SKM-1 treated with dmso at 0.1 percent for 144 hours (cell line): ENCODE measurements at regions not wholly inside any gene's neighbourhood (a gene's known extent, or its start where the extent isn't known, plus 50 kb on each side); places are given as distances from the start of the nearest gene placed in this dataset.
"Not testable (repeated sequence)": the region's sequence is repeated elsewhere in the genome, so short reads cannot be mapped to it uniquely, and the experiment has no call there.

Experiments used
- DNase-seq: peaks from one replicate; lab custom pipeline; 2025; ENCODE audit not compliant: unreplicated experiment; lab: John Stamatoyannopoulos, UW

GRCh38 chr2:146777181-146777580 is 1067.6 kb upstream of the ACVR2A start:
- DNase-seq: no peak

- DNase-seq: no peak
Observed at GRCh38 chr2:146776596-146776995, 1068.2 kb upstream of the ACVR2A start.

GRCh38 chr2:146771531-146771930 is 1073.3 kb upstream of the ACVR2A start:
- DNase-seq: no peak

GRCh38 chr2:146764301-146764700 is 1080.5 kb upstream of the ACVR2A start:
- no peak for DNase-seq

- no peak for DNase-seq
Observed at GRCh38 chr2:146762786-146763185, 1082.0 kb upstream of the ACVR2A start.

GRCh38 chr2:146754606-146755005 is 1090.2 kb upstream of the ACVR2A start:
- no peak for DNase-seq

GRCh38 chr2:146748046-146748445 is 1096.8 kb upstream of the ACVR2A start:
- DNase-seq: no peak

GRCh38 chr2:146741260-146741659 is 1103.6 kb upstream of the ACVR2A start:
- no peak for DNase-seq

- DNase-seq: no peak
Observed at GRCh38 chr2:146734821-146735190, 1110.0 kb upstream of the ACVR2A start.

GRCh38 chr2:146734042-146734820 is 1110.6 kb upstream of the ACVR2A start:
- peak; percentile 71 for DNase-seq

GRCh38 chr2:146730882-146731281 is 1113.9 kb upstream of the ACVR2A start:
- no peak for DNase-seq

GRCh38 chr2:146721486-146721885 is 1123.3 kb upstream of the ACVR2A start:
- no peak for DNase-seq

GRCh38 chr2:146720170-146720569 is 1124.7 kb upstream of the ACVR2A start:
- no peak for DNase-seq

GRCh38 chr2:146716591-146716990 is 1128.2 kb upstream of the ACVR2A start:
- no peak for DNase-seq

GRCh38 chr2:146709004-146709403 is 1135.8 kb upstream of the ACVR2A start:
- no peak for DNase-seq

- no peak for DNase-seq
Observed at GRCh38 chr2:146701183-146701582, 1143.6 kb upstream of the ACVR2A start.

- DNase-seq: no peak
Observed at GRCh38 chr2:146697307-146697706, 1147.5 kb upstream of the ACVR2A start.

GRCh38 chr2:146696787-146697186 is 1148.0 kb upstream of the ACVR2A start:
- DNase-seq: not testable (repeated sequence)

GRCh38 chr2:146681991-146682390 is 1162.8 kb upstream of the ACVR2A start:
- DNase-seq: no peak

GRCh38 chr2:146678516-146678915 is 1166.3 kb upstream of the ACVR2A start:
- no peak for DNase-seq

- DNase-seq: no peak
Observed at GRCh38 chr2:146677280-146677679, 1167.5 kb upstream of the ACVR2A start.

GRCh38 chr2:146669735-146670134 is 1175.1 kb upstream of the ACVR2A start:
- no peak for DNase-seq

- DNase-seq: no peak
Observed at GRCh38 chr2:146666340-146666739, 1178.5 kb upstream of the ACVR2A start.
